ENCODE measurements at regions not wholly inside any gene's neighbourhood (a gene's known extent, or its start where the extent isn't known, plus 50 kb on each side); places are given as distances from the start of the nearest gene placed in this dataset.

- H3K4me3 ChIP-seq (ENCODE audit: insufficient read depth in 1 of 2, low read depth in 1 of 2, low read length in 2 of 2) = no peak overlapping the region
- H3K4me2 ChIP-seq (ENCODE audit: low read length, poor library complexity, severe bottlenecking) = no peak overlapping the region
- peak overlapping the region; percentile 65 for H3K27ac ChIP-seq (ENCODE audit: low read length, poor library complexity, severe bottlenecking)
- peaks cover 3% of the 10 kb centered on the region for H3K9me3 ChIP-seq (ENCODE audit: control insufficient read depth, low read length)
- no peak overlapping the region for H2BK120ac ChIP-seq (ENCODE audit: low read depth, low read length)
- no peak overlapping the region for H2BK5ac ChIP-seq (ENCODE audit: low read depth, low read length, poor library complexity, severe bottlenecking)
- H2BK15ac ChIP-seq (ENCODE audit: low read depth, poor library complexity, severe bottlenecking) = no peak overlapping the region
- H4K91ac ChIP-seq (ENCODE audit: low read length) = no peak overlapping the region
- no peak overlapping the region for H3K18ac ChIP-seq (ENCODE audit: low read depth in 1 of 2, low read length in 2 of 2)
- no peaks in the 10 kb centered on the region for H3K4me1 ChIP-seq (ENCODE audit: control insufficient read depth, insufficient read depth, low read depth, low read length)
- DNase-seq = no peak
- no peak overlapping the region for H2BK12ac ChIP-seq (ENCODE audit: low read length in 2 of 2)
- no peak overlapping the region for H3K23ac ChIP-seq (ENCODE audit: low read length in 2 of 2)
- no peak overlapping the region for H3K4ac ChIP-seq (ENCODE audit: low read depth in 1 of 2, low read length in 2 of 2)
- no peaks in the 10 kb centered on the region for H3K36me3 ChIP-seq (ENCODE audit: control insufficient read depth in 1 of 2, insufficient read depth in 2 of 2, low read depth in 1 of 2, low read length in 2 of 2)
- no peak overlapping the region for H4K8ac ChIP-seq (ENCODE audit: low read length)
- H3K27me3 ChIP-seq (ENCODE audit: control insufficient read depth in 1 of 2, insufficient read depth in 1 of 2, low read length in 2 of 2) = no peaks in the 10 kb centered on the region
- no peak overlapping the region for H2AK5ac ChIP-seq (ENCODE audit: low read length, severe bottlenecking)
- H2AFZ ChIP-seq (ENCODE audit: low read depth, low read length) = no peak overlapping the region
- H3K79me1 ChIP-seq (replicated peaks; ENCODE audit: low read length, poor library complexity, severe bottlenecking) = no peaks in the 10 kb centered on the region
- H3K9ac ChIP-seq (ENCODE audit: low read length) = no peak overlapping the region
- no CpG with 5 or more reads among the region's 1 CpG for WGBS
- H3K14ac ChIP-seq (ENCODE audit: low read length in 2 of 2) = no peak overlapping the region
Measured at GRCh38 chr5:60163762-60164161, 270.2 kb upstream of the PDE4D start.

DNA sequence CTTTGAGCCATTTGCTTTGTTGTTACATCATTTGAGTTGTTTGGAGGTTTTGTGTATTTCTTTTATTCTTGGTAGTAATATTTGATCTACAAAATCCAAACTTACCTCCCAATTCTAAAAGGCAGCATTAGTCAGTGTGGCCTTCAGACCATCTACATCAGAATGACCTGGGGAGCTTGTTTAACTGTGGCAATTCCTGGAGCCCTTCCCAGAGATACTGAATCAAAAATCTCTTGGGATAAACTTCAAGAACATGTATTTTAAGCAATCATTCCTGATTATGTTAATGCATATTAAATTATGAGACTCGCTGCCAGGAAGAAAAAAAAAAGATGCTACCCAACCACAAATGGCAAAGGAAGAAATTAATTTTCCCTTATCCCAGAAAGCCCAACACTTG lies 268.9 kb upstream of the PDE4D start:
- no peak overlapping the region for H3K4ac ChIP-seq (ENCODE audit: low read depth in 1 of 2, low read length in 2 of 2)
- H3K4me3 ChIP-seq (ENCODE audit: insufficient read depth in 1 of 2, low read depth in 1 of 2, low read length in 2 of 2) = no peak overlapping the region
- H3K36me3 ChIP-seq (ENCODE audit: control insufficient read depth in 1 of 2, insufficient read depth in 2 of 2, low read depth in 1 of 2, low read length in 2 of 2) = no peaks in the 10 kb centered on the region
- no peak overlapping the region for H2BK12ac ChIP-seq (ENCODE audit: low read length in 2 of 2)
- H3K4me1 ChIP-seq (ENCODE audit: control insufficient read depth, insufficient read depth, low read depth, low read length) = no peaks in the 10 kb centered on the region
- no peak overlapping the region for H4K8ac ChIP-seq (ENCODE audit: low read length)
- no CpG with 5 or more reads among the region's 1 CpG for WGBS
- no peak overlapping the region for H3K27ac ChIP-seq (ENCODE audit: low read length, poor library complexity, severe bottlenecking)
- H3K9me3 ChIP-seq (ENCODE audit: control insufficient read depth, low read length) = no peaks in the 10 kb centered on the region
- DNase-seq = no peak
- no peak overlapping the region for H3K9ac ChIP-seq (ENCODE audit: low read length)
- no peaks in the 10 kb centered on the region for H3K79me1 ChIP-seq (replicated peaks; ENCODE audit: low read length, poor library complexity, severe bottlenecking)
- no peak overlapping the region for H2AFZ ChIP-seq (ENCODE audit: low read depth, low read length)
- H3K4me2 ChIP-seq (ENCODE audit: low read length, poor library complexity, severe bottlenecking) = no peak overlapping the region
- no peak overlapping the region for H3K14ac ChIP-seq (ENCODE audit: low read length in 2 of 2)
- H2BK120ac ChIP-seq (ENCODE audit: low read depth, low read length) = no peak overlapping the region
- H3K27me3 ChIP-seq (ENCODE audit: control insufficient read depth in 1 of 2, insufficient read depth in 1 of 2, low read length in 2 of 2) = no peaks in the 10 kb centered on the region
- H2BK15ac ChIP-seq (ENCODE audit: low read depth, poor library complexity, severe bottlenecking) = no peak overlapping the region
- H3K18ac ChIP-seq (ENCODE audit: low read depth in 1 of 2, low read length in 2 of 2) = no peak overlapping the region
- H3K23ac ChIP-seq (ENCODE audit: low read length in 2 of 2) = no peak overlapping the region
- H2AK5ac ChIP-seq (ENCODE audit: low read length, severe bottlenecking) = no peak overlapping the region
- H4K91ac ChIP-seq (ENCODE audit: low read length) = no peak overlapping the region
- no peak overlapping the region for H2BK5ac ChIP-seq (ENCODE audit: low read depth, low read length, poor library complexity, severe bottlenecking)

- H3K4me2 ChIP-seq (ENCODE audit: low read length, poor library complexity, severe bottlenecking) = no peak overlapping the region
- no peak overlapping the region for H3K27ac ChIP-seq (ENCODE audit: low read length, poor library complexity, severe bottlenecking)
- H3K23ac ChIP-seq (ENCODE audit: low read length in 2 of 2) = no peak overlapping the region
- no peak overlapping the region for H2AK5ac ChIP-seq (ENCODE audit: low read length, severe bottlenecking)
- H2BK5ac ChIP-seq (ENCODE audit: low read depth, low read length, poor library complexity, severe bottlenecking) = no peak overlapping the region
- no peak overlapping the region for H4K8ac ChIP-seq (ENCODE audit: low read length)
- H4K91ac ChIP-seq (ENCODE audit: low read length) = no peak overlapping the region
- H3K9me3 ChIP-seq (ENCODE audit: control insufficient read depth, low read length) = no peaks in the 10 kb centered on the region
- WGBS = 55% methylated on average over 2 of the region's 3 CpGs
- no peaks in the 10 kb centered on the region for H3K36me3 ChIP-seq (ENCODE audit: control insufficient read depth in 1 of 2, insufficient read depth in 2 of 2, low read depth in 1 of 2, low read length in 2 of 2)
- peak; percentile 40 for DNase-seq
- H3K4ac ChIP-seq (ENCODE audit: low read depth in 1 of 2, low read length in 2 of 2) = no peak overlapping the region
- H2BK12ac ChIP-seq (ENCODE audit: low read length in 2 of 2) = no peak overlapping the region
- no peak overlapping the region for H2BK15ac ChIP-seq (ENCODE audit: low read depth, poor library complexity, severe bottlenecking)
- H3K14ac ChIP-seq (ENCODE audit: low read length in 2 of 2) = no peak overlapping the region
- no peaks in the 10 kb centered on the region for H3K27me3 ChIP-seq (ENCODE audit: control insufficient read depth in 1 of 2, insufficient read depth in 1 of 2, low read length in 2 of 2)
- H3K79me1 ChIP-seq (replicated peaks; ENCODE audit: low read length, poor library complexity, severe bottlenecking) = no peaks in the 10 kb centered on the region
- H3K9ac ChIP-seq (ENCODE audit: low read length) = no peak overlapping the region
- H2BK120ac ChIP-seq (ENCODE audit: low read depth, low read length) = no peak overlapping the region
- no peak overlapping the region for H3K4me3 ChIP-seq (ENCODE audit: insufficient read depth in 1 of 2, low read depth in 1 of 2, low read length in 2 of 2)
- no peaks in the 10 kb centered on the region for H3K4me1 ChIP-seq (ENCODE audit: control insufficient read depth, insufficient read depth, low read depth, low read length)
- no peak overlapping the region for H2AFZ ChIP-seq (ENCODE audit: low read depth, low read length)
- no peak overlapping the region for H3K18ac ChIP-seq (ENCODE audit: low read depth in 1 of 2, low read length in 2 of 2)
Measured at GRCh38 chr5:60161340-60161934, 267.9 kb upstream of the PDE4D start.

- Histone ChIP-seq H3K79me1 (replicated peaks; ENCODE audit: low read length, poor library complexity, severe bottlenecking) (no peaks in the 10 kb centered on the region), H3K9ac (ENCODE audit: low read length) (no peak overlapping the region), H3K27me3 (ENCODE audit: control insufficient read depth in 1 of 2, insufficient read depth in 1 of 2, low read length in 2 of 2) (no peaks in the 10 kb centered on the region), H2AK5ac (ENCODE audit: low read length, severe bottlenecking) (no peak overlapping the region), H2BK5ac (ENCODE audit: low read depth, low read length, poor library complexity, severe bottlenecking) (no peak overlapping the region), H3K36me3 (ENCODE audit: control insufficient read depth in 1 of 2, insufficient read depth in 2 of 2, low read depth in 1 of 2, low read length in 2 of 2) (no peaks in the 10 kb centered on the region), H2BK15ac (ENCODE audit: low read depth, poor library complexity, severe bottlenecking) (no peak overlapping the region), H3K27ac (ENCODE audit: low read length, poor library complexity, severe bottlenecking) (no peak overlapping the region), H3K4ac (ENCODE audit: low read depth in 1 of 2, low read length in 2 of 2) (no peak overlapping the region), H3K14ac (ENCODE audit: low read length in 2 of 2) (no peak overlapping the region), H3K4me3 (ENCODE audit: insufficient read depth in 1 of 2, low read depth in 1 of 2, low read length in 2 of 2) (no peak overlapping the region), H3K4me2 (ENCODE audit: low read length, poor library complexity, severe bottlenecking) (no peak overlapping the region), H3K9me3 (ENCODE audit: control insufficient read depth, low read length) (peaks cover 6% of the 10 kb centered on the region), H4K91ac (ENCODE audit: low read length) (no peak overlapping the region), H2BK12ac (ENCODE audit: low read length in 2 of 2) (no peak overlapping the region), H2AFZ (ENCODE audit: low read depth, low read length) (no peak overlapping the region), H2BK120ac (ENCODE audit: low read depth, low read length) (no peak overlapping the region), H3K18ac (ENCODE audit: low read depth in 1 of 2, low read length in 2 of 2) (no peak overlapping the region), H4K8ac (ENCODE audit: low read length) (no peak overlapping the region), H3K4me1 (ENCODE audit: control insufficient read depth, insufficient read depth, low read depth, low read length) (no peaks in the 10 kb centered on the region), H3K23ac (ENCODE audit: low read length in 2 of 2) (no peak overlapping the region)
- DNase-seq = no peak
- 77% methylated on average over 2 of the region's 3 CpGs for WGBS
Measured at GRCh38 chr5:60149081-60149480, 255.6 kb upstream of the PDE4D start.
